ENCODE measurements at regions not wholly inside any gene's neighbourhood (a gene's known extent, or its start where the extent isn't known, plus 50 kb on each side); places are given as distances from the start of the nearest gene placed in this dataset.

GRCh38 chr3:90055666-90056065 lies 948.2 kb downstream of the EPHA3 start (continued):
- TF ChIP-seq REST (IDR thresholded peaks at IDR 0.05) (no peak), RXRA (IDR thresholded peaks at IDR 0.05) (no peak), YY1 (IDR thresholded peaks at IDR 0.05) (no peak), HNF4A (conservative IDR thresholded peaks at IDR 0.05) (no peak), FOXA1 (IDR thresholded peaks at IDR 0.05) (no peak), NR2F2 (IDR thresholded peaks at IDR 0.05) (no peak), EGR1 (IDR thresholded peaks at IDR 0.05; ENCODE audit: low read depth in 2 of 2) (no peak)

GRCh38 chr3:90056281-90057032 lies 949.0 kb downstream of the EPHA3 start:
- H3K4me1 ChIP-seq (ENCODE audit: control insufficient read depth in 4 of 4, insufficient read depth in 4 of 4, low read length in 3 of 4): no peaks in the 10 kb centered on the region
- no peak overlapping the region for H3K9ac ChIP-seq (ENCODE audit: low read depth in 1 of 2, low read length in 2 of 2)
- no peaks in the 10 kb centered on the region for H3K27me3 ChIP-seq (ENCODE audit: control insufficient read depth in 4 of 4, insufficient read depth in 4 of 4, low read length in 3 of 4)
- WGBS: 61% methylated on average over 2 of the region's 2 CpGs
- H3K4me3 ChIP-seq (ENCODE audit: low read depth in 1 of 3, low read length in 3 of 3): no peak overlapping the region
- no peak for DNase-seq (ENCODE audit: low spot score)
- H3K27ac ChIP-seq (ENCODE audit: low read depth in 1 of 2, low read length in 2 of 2): no peak overlapping the region
- H3K9me3 ChIP-seq (ENCODE audit: control insufficient read depth in 4 of 4, low read length in 3 of 4): no peaks in the 10 kb centered on the region
- no peaks in the 10 kb centered on the region for H3K36me3 ChIP-seq (ENCODE audit: control insufficient read depth in 4 of 4, insufficient read depth in 3 of 4, low read depth in 1 of 4, low read length in 3 of 4)
- TF ChIP-seq FOXA1 (IDR thresholded peaks at IDR 0.05): no peak
- no peak for TF ChIP-seq ZBTB33 (IDR thresholded peaks at IDR 0.05)
- TF ChIP-seq RXRA (IDR thresholded peaks at IDR 0.05): no peak
- TF ChIP-seq SP1 (IDR thresholded peaks at IDR 0.05): no peak
- TF ChIP-seq JUND (IDR thresholded peaks at IDR 0.05): no peak

- no peaks in the 10 kb centered on the region for H3K9me3 ChIP-seq (ENCODE audit: control insufficient read depth in 4 of 4, low read length in 3 of 4)
- TF ChIP-seq YY1 (IDR thresholded peaks at IDR 0.05) (no peak), RAD21 (IDR thresholded peaks at IDR 0.05) (no peak), MAX (IDR thresholded peaks at IDR 0.05) (no peak), SP1 (IDR thresholded peaks at IDR 0.05) (no peak), FOXA2 (IDR thresholded peaks at IDR 0.05) (no peak), CTCF (IDR thresholded peaks at IDR 0.05; ENCODE audit: low read depth, low read length, missing input control) (no peak), REST (IDR thresholded peaks at IDR 0.05) (no peak), ATF3 (IDR thresholded peaks at IDR 0.05) (no peak), ZBTB33 (IDR thresholded peaks at IDR 0.05) (no peak), EGR1 (IDR thresholded peaks at IDR 0.05; ENCODE audit: low read depth in 2 of 2) (no peak), RXRA (IDR thresholded peaks at IDR 0.05) (no peak)
- H3K27me3 ChIP-seq (ENCODE audit: control insufficient read depth in 4 of 4, insufficient read depth in 4 of 4, low read length in 3 of 4): no peaks in the 10 kb centered on the region
- H3K36me3 ChIP-seq (ENCODE audit: control insufficient read depth in 4 of 4, insufficient read depth in 3 of 4, low read depth in 1 of 4, low read length in 3 of 4): no peaks in the 10 kb centered on the region
- no peak overlapping the region for H3K27ac ChIP-seq (ENCODE audit: low read depth in 1 of 2, low read length in 2 of 2)
- DNase-seq (ENCODE audit: low spot score): no peak
- H3K4me3 ChIP-seq (ENCODE audit: low read depth in 1 of 3, low read length in 3 of 3): no peak overlapping the region
- no peak overlapping the region for H3K9ac ChIP-seq (ENCODE audit: low read depth in 1 of 2, low read length in 2 of 2)
- H3K4me1 ChIP-seq (ENCODE audit: control insufficient read depth in 4 of 4, insufficient read depth in 4 of 4, low read length in 3 of 4): no peaks in the 10 kb centered on the region
These were observed 954.6 kb downstream of the EPHA3 start for GRCh38 chr3:90062016-90062415.
